HepG2 (cell line): ENCODE measurements at regions not wholly inside any gene's neighbourhood (a gene's known extent, or its start where the extent isn't known, plus 50 kb on each side); places are given as distances from the start of the nearest gene placed in this dataset.
"Not testable (repeated sequence)": the region's sequence is repeated elsewhere in the genome, so short reads cannot be mapped to it uniquely, and the experiment has no call there.

Source experiments
- ATAC-seq: fragments of 200-7000 bp; cut with Tn5 transposase; 3 replicates; pipeline ENCODE4 v1.9.1; 2020; ENCODE audit warnings: mild to moderate bottlenecking, moderate library complexity
- BruUV-seq: library from RNA; stranded (reverse); fragments of 400-500 nt; replicated peaks from 2 replicates; lab custom pipeline; 2021; lab: Mats Ljungman, UMichigan
- CTCF ChIA-PET: fragments of 300-600 bp; formaldehyde crosslinking; extraction: SDS; loops from one replicate; lab custom pipeline; 2021; ENCODE audit warnings: low total read pairs, inconsistent platforms, low intra/inter-chr PET ratio; lab: Yijun Ruan, JAX
- POLR2A ChIA-PET: fragments of 350-600 bp; sonication (Branson Sonifier 250); formaldehyde crosslinking; loops from one replicate; lab custom pipeline; 2020; ENCODE audit warnings: antibody characterized with exemption, inconsistent platforms; lab: Yijun Ruan, JAX
- DNase-seq: peaks from one replicate; pipeline ENCODE4 v3.0.0-alpha.2; 2015; ENCODE audit warnings: low spot score
- FAIRE-seq: peaks from 3 replicates; lab custom pipeline; 2011; peaks lifted over from hg19 to GRCh38; lab: Jason Lieb, UNC
- H2AFZ ChIP-seq: one replicate; pipeline ENCODE4 v1.6.1; 2011; ENCODE audit warnings: low read length, inconsistent platforms
- H3K27ac ChIP-seq: fragments of 300-600 bp; 3 replicates; pipeline ENCODE4 v1.8.0; 2011; ENCODE audit warnings: mixed run types, mild to moderate bottlenecking, mixed read lengths, low read length, inconsistent platforms; ENCODE audit not compliant: insufficient read depth; ENCODE audit errors: extremely low read length
- H3K27me3 ChIP-seq, 2 experiments: fragments of 200-600 bp in 1 of 2; 2 replicates in 1 of 2; 3 replicates in 1 of 2; pipeline versions ENCODE4 v1.6.0 to v1.8.0; 2011; ENCODE audit warnings: low read length in 2 of 2, mild to moderate bottlenecking in 2 of 2, moderate library complexity in 2 of 2, inconsistent platforms in 1 of 2; ENCODE audit not compliant: insufficient read depth in 2 of 2, control insufficient read depth in 1 of 2
- H3K36me3 ChIP-seq, 2 experiments: fragments of 200-600 bp in 1 of 2; replicated peaks in 1 of 2; 2 replicates in 1 of 2; 3 replicates in 1 of 2; pipeline versions ENCODE4 v1.5.1 to v1.8.0; 2011; ENCODE audit warnings: low read length in 2 of 2, inconsistent platforms in 1 of 2; ENCODE audit not compliant: insufficient read depth in 2 of 2, control insufficient read depth in 1 of 2
- H3K4me1 ChIP-seq: 2 replicates; pipeline ENCODE4 v1.5.1; 2012; ENCODE audit warnings: low read length, inconsistent platforms; ENCODE audit not compliant: insufficient read depth
- H3K4me2 ChIP-seq: 2 replicates; pipeline ENCODE4 v1.6.0; 2011; ENCODE audit warnings: low read depth, low read length, inconsistent platforms
- H3K4me3 ChIP-seq, 3 experiments: fragments of 200-600 bp in 1 of 3; sonication (generic), shearing (Covaris generic) in 1 of 3; replicated peaks in 1 of 3; 2 replicates each; pipeline ENCODE4 v1.5.1; 2011 to 2016; ENCODE audit warnings: low read length in 3 of 3, inconsistent platforms in 2 of 3, low read depth in 2 of 3, mild to moderate bottlenecking in 2 of 3, control low read depth in 1 of 3, mixed read lengths in 1 of 3; ENCODE audit not compliant: insufficient read depth in 1 of 3
- H3K79me2 ChIP-seq: one replicate; pipeline ENCODE4 v1.6.1; 2011; ENCODE audit warnings: low read length, inconsistent platforms; ENCODE audit not compliant: insufficient read depth
- H3K9ac ChIP-seq: 2 replicates; pipeline ENCODE4 v1.6.0; 2011; ENCODE audit warnings: mild to moderate bottlenecking, low read depth, low read length, inconsistent platforms; ENCODE audit not compliant: insufficient read depth
- H3K9me3 ChIP-seq: 2 replicates; pipeline ENCODE4 v1.5.1; 2012; ENCODE audit warnings: mild to moderate bottlenecking, low read length
- H4K20me1 ChIP-seq: 2 replicates; pipeline ENCODE4 v1.6.0; 2011; ENCODE audit warnings: inconsistent platforms, mild to moderate bottlenecking, low read length, moderate library complexity; ENCODE audit not compliant: insufficient read depth
- AHDC1 ChIP-seq: sonication (generic); formaldehyde crosslinking; IDR thresholded peaks from 2 replicates; pipeline ENCODE4 v1.5.1; 2020; ENCODE audit warnings: mild to moderate bottlenecking, missing genetic modification reagents, borderline replicate concordance
- ARID5B ChIP-seq: IDR thresholded peaks from 2 replicates; pipeline ENCODE4 v1.4.0; 2020; ENCODE audit warnings: mild to moderate bottlenecking, missing genetic modification reagents
- CEBPB ChIP-seq: IDR thresholded peaks from 2 replicates; pipeline ENCODE4 v1.6.1; 2011; ENCODE audit warnings: low read depth, low read length, improper control_type of control experiment, borderline replicate concordance
- ELF1 ChIP-seq: sonication (generic); formaldehyde crosslinking; IDR thresholded peaks from 2 replicates; pipeline ENCODE4 v1.4.0; 2020; ENCODE audit warnings: missing genetic modification reagents
- HNF4G ChIP-seq, 2 experiments: sonication (generic) in 1 of 2; formaldehyde crosslinking in 1 of 2; IDR thresholded peaks; 2 replicates each; pipeline versions ENCODE4 v1.4.0 to v1.6.1; 2011 to 2020; ENCODE audit warnings: borderline replicate concordance in 2 of 2, low read depth in 2 of 2, mild to moderate bottlenecking in 2 of 2, low read length in 1 of 2, missing genetic modification reagents in 1 of 2, moderate library complexity in 1 of 2
- NCOA2 ChIP-seq: sonication (generic); formaldehyde crosslinking; IDR thresholded peaks from 2 replicates; pipeline ENCODE4 v1.8.0; 2022; ENCODE audit warnings: inconsistent platforms
- NCOR1 ChIP-seq: fragments of 200-600 bp; sonication (generic); IDR thresholded peaks from 2 replicates; pipeline ENCODE4 v1.7.0; 2017; ENCODE audit warnings: antibody characterized with exemption, low read length, borderline replicate concordance
- SOX5 ChIP-seq: IDR thresholded peaks from 2 replicates; pipeline ENCODE4 v1.6.1; 2016; ENCODE audit warnings: borderline replicate concordance
- TBL1XR1 ChIP-seq: fragments of 150-350 bp; IDR thresholded peaks from 2 replicates; pipeline ENCODE4 v1.6.1; 2014; ENCODE audit warnings: borderline replicate concordance, low read length; ENCODE audit not compliant: partially characterized antibody
- ZBTB34 ChIP-seq: sonication (generic); formaldehyde crosslinking; IDR thresholded peaks from 2 replicates; pipeline ENCODE4 v1.8.0; 2022; ENCODE audit warnings: mild to moderate bottlenecking, missing genetic modification reagents
- ZKSCAN5 ChIP-seq: sonication (generic); formaldehyde crosslinking; IDR thresholded peaks from 2 replicates; pipeline ENCODE4 v1.5.1; 2020; ENCODE audit warnings: mild to moderate bottlenecking, missing genetic modification reagents
- ZMYM4 ChIP-seq: sonication (generic); formaldehyde crosslinking; IDR thresholded peaks from 2 replicates; pipeline ENCODE4 v1.8.1; 2023; ENCODE audit warnings: mild to moderate bottlenecking, missing genetic modification reagents
- ZNF292 ChIP-seq: sonication (generic); formaldehyde crosslinking; IDR thresholded peaks from 2 replicates; pipeline ENCODE4 v1.8.1; 2022; ENCODE audit warnings: mild to moderate bottlenecking, low read depth, missing genetic modification reagents, borderline replicate concordance
- WGBS: methylation state at CpG from one replicate; pipeline ENCODE4 v1.1.6; 2017; ENCODE audit warnings: low lambda C conversion rate; 5-methylcytosine and 5-hydroxymethylcytosine counted together
- in situ Hi-C: cut with HindIII; loops from 2 replicates; pipeline ENCODE4 v1.10.0; 2017; ENCODE audit warnings: low pct_unique_long_range_greater_than_20kb; ENCODE audit not compliant: extremely low pct_ligation_motif_present
- intact Hi-C: fragments of 100-400 bp; cut with micrococcal nuclease; formaldehyde crosslinking; loops from one replicate; pipeline ENCODE4 v1.10.0; 2022; ENCODE audit not compliant: unreplicated experiment

- H3K9ac ChIP-seq; FAIRE-seq; CTCF ChIA-PET; H3K79me2 ChIP-seq; H2AFZ ChIP-seq; in situ Hi-C loops; H3K27ac ChIP-seq; H3K27me3 ChIP-seq; POLR2A ChIA-PET; H3K36me3 ChIP-seq; H3K4me3 ChIP-seq; H3K9me3 ChIP-seq; H4K20me1 ChIP-seq; BruUV-seq; TF ChIP-seq HNF4G (CRISPR knock-in tag; IDR thresholded peaks at IDR 0.05; ENCODE audit: borderline replicate concordance, low read depth): not testable (repeated sequence)
- Histone ChIP-seq H3K4me1 (peaks cover 58% of the 10 kb centered on the region), H3K4me2 (peak overlapping the region; percentile 25)
- intact Hi-C loops = loop anchor here (2.0 to 5.0 kb wide), 2 partner anchors 13 to 222 kb away; no protein-coding TSS in a partner anchor
- ATAC-seq (peak; percentile 74), DNase-seq (peak; percentile 65)
- WGBS = 4% methylated on average over 2 of the region's 2 CpGs
- TF ChIP-seq ZBTB34 (CRISPR knock-in tag) = peak; percentile 20; the same call in 1 of the 2 replicates
- TF ChIP-seq HNF4G (IDR thresholded peaks at IDR 0.05; ENCODE audit: borderline replicate concordance, low read depth, low read length) = peak; percentile 73; the same call in 1 of the 2 replicates
- 0 out of 2 replicates have a peak, but pooled peaks have one; percentile 20 for TF ChIP-seq ELF1
- TF ChIP-seq ZNF292 (CRISPR knock-in tag) = 0 out of 2 replicates have a peak, but pooled peaks have one; percentile 22
- TF ChIP-seq ZMYM4 (CRISPR knock-in tag) = peak; percentile 56; the same call in 1 of the 2 replicates
- TF ChIP-seq AHDC1 (CRISPR knock-in tag) = peak; percentile 69; the same call in 1 of the 2 replicates
- TF ChIP-seq ARID5B = peak; percentile 75
- TF ChIP-seq SOX5 (CRISPR knock-in tag) = peak; percentile 36; the same call in 1 of the 2 replicates
- 0 out of 2 replicates have a peak, but pooled peaks have one; percentile 59 for TF ChIP-seq ZKSCAN5
- peak; percentile 53 for TF ChIP-seq TBL1XR1
- peak; percentile 17; the same call in 1 of the 2 replicates for TF ChIP-seq CEBPB
- TF ChIP-seq NCOA2 (CRISPR knock-in tag) = 0 out of 2 replicates have a peak, but pooled peaks have one; percentile 40
- TF ChIP-seq NCOR1 = peak; percentile 62; the same call in 1 of the 2 replicates
Observed at GRCh38 chr3:30479737-30480136, 126.7 kb upstream of the TGFBR2 start.
